HG03342 (cell line): ENCODE measurements at regions not wholly inside any gene's neighbourhood (a gene's known extent, or its start where the extent isn't known, plus 50 kb on each side); places are given as distances from the start of the nearest gene placed in this dataset.
A peak's percentile ranks its signal among the peaks of the same experiment; 100 is the strongest.
"Not testable (repeated sequence)": the region's sequence is repeated elsewhere in the genome, so short reads cannot be mapped to it uniquely, and the experiment has no call there.

Experiments
- ATAC-seq: cut with Tn5 transposase; IDR thresholded peaks from one replicate; pipeline ENCODE4 v1.9.1; 2021; ENCODE audit warnings: mild to moderate bottlenecking, moderate library complexity; ENCODE audit not compliant: unreplicated experiment

DNA sequence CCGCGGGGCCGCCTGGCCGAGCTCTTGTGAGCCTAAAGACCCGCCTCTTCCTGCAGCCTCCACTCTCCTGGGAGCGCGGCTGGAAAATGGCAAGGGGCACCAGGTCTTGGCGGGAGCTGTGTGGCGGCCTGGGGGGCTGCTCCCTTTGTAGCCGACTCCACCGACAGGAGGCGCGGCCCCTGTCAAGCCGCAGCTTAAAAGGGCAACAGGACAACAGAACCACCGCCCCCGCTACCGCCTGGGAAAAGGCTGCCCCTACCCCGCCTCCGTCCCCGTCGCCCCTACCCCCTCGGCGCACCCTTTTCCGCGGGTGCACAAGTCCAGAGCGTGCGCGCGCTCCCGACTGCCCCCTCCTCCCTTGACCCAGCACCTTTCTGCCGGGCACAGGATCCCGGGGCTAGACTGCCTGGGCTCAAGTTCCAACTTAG is 60.3 kb downstream of the GOLGA8K start:
- not testable (repeated sequence) for ATAC-seq

DNA sequence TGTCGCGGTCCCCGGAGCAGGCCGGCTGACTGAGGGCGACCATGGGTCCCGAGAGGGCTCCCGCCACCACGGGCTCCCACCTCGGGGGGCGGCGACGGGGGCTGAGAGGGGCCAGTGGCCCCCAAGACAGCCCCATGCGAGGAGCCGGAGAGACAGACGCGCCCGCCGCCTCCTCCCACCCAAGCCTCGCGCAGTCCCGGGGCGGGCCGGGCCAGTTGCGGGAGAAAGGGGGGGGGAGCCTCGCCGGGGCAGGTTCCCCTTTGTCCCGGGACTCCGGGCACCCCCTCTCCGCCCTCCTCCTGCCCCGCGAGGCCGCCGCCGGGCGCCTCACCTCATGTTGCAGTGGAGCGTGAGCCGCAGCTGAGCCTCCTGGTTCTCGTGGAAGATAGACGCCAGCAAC is 60.8 kb downstream of the GOLGA8K start:
- ATAC-seq: not testable (repeated sequence)

DNA sequence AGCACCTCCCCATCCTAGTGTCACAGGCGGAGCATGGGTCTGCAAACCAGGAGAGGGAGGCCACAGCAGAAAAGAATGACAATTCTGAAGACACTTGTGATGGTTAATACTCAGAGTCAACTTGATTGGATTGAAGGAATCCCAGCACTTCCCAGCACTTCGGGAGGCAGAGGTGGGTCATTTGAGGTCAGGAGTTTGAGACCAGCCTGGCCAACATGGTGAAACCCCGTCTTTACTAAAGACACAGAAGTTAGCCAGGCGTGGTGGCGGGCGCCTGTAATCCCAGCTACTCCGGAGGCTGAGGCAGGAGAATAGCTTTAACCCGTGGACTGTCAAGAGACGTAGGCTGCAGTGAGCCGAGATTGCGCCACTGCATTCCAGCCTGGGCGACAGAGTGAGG is 61.6 kb downstream of the GOLGA8K start:
- not testable (repeated sequence) for ATAC-seq

DNA sequence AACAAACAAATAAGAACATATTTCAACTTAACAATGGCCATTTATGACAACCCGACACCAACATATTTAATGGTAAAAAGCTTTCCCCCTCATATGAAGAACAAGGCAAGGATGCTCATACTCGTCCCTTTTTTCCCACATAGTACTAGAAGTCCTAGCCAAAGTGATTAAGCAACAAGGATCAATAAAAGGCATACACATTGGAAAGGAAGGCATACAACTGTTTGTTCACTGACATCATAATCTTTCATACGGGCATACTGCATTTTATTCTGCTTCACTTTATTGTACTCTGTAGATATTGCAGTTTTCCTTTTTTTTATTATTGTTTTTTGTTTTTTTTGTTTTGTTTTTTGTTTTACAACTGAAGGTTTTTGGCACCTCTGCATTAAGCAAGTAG is 66.3 kb downstream of the GOLGA8K start:
- ATAC-seq: not testable (repeated sequence)

DNA sequence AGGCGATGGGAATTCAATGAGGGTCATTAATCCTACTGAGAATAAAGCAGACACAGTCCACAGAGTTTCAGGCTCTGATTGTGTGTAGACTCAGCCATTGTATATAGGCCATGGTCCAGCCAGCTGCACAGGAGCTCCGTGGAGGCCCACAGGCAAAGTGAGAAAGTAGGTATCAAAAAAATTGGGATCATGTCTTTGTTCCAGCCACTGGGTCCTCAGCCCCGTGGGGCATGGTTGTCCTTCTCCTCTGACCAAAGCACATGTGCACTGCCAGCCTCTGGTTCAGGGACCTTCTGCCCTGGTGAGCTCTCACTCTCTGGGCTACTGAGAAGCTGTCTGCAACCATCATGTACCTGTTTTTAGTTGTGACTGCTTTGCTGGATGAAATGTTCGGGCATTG is 79.7 kb downstream of the GOLGA8K start:
- not testable (repeated sequence) for ATAC-seq

DNA sequence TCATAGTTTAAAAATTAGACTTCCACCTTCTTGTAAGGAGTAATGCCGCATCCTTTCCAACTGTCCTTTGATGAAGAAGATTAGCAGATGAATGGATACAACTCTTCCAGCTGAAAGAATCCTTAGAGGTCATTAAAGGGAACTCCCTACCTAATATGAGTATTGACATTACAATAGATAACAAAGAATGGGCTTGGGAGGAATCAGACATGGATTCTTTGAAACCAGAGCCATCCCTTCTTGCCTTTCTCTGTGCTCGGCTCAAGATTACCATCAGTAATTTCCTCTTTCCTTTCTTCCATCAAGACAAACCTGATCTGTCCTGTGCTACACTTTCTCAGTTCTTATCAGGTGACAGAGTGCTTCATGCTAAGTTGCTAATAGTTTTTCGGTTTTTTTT is 83.8 kb downstream of the GOLGA8K start:
- not testable (repeated sequence) for ATAC-seq

DNA sequence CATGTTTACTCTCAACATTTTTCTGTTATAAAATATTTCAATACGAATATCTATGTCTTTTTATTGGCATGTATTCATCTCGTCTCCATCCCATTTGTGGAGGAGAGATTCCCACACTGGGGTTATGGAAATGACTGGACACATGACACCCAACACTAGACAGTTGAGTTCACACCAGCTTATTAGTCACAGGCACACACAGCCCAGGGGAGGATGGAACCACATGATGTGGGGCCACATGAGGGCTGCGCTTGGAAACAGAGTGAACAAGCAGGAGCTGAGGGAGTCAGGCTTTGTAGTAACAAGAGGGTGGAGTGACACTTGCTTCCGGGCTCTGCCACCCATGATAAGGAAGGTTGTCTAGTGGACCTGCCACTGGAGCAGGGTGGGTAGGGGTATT is 86.6 kb downstream of the GOLGA8K start:
- not testable (repeated sequence) for ATAC-seq

DNA sequence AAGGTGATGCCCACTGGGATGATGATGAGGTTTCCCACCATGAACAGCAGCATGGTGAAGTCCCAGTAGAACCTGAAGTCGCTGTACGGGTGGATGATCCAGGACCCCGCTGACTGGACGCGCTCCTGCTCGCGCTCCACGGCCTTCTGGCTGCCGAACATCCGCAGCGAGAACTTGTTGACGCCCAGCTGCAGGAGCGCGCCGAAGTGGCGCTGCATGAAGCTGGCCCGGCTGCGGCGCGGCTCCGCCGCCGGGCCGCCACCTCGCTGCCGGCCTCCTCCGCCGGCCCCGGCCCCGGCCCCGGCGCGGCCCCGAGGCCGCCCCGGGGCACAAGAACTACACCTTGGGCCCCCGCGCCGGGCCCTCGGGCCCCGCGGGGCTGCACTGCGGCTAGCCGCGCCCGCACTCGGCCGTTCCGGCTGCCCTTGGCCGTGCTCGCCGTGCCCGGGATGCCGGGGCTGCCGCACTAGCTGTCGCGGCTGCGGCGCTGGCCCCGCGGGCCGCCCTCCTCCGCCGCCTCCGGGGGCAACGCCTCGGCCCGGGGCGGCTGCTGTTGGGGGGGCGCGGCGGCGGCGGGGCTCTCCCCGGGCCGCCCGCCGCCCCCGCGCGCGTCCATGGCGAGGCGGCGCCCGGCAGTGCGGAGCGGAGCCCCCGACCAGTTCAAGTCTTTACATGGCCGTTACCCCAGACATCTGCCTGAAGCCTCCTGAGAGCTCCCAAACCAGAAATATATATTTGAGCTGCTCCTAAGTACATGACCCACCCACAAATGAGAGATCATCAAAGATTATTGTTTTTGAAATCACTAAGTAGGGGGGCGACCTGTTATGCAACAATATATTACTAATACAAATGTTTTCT is 87.8 kb downstream of the GOLGA8K start:
- not testable (repeated sequence) for ATAC-seq

DNA sequence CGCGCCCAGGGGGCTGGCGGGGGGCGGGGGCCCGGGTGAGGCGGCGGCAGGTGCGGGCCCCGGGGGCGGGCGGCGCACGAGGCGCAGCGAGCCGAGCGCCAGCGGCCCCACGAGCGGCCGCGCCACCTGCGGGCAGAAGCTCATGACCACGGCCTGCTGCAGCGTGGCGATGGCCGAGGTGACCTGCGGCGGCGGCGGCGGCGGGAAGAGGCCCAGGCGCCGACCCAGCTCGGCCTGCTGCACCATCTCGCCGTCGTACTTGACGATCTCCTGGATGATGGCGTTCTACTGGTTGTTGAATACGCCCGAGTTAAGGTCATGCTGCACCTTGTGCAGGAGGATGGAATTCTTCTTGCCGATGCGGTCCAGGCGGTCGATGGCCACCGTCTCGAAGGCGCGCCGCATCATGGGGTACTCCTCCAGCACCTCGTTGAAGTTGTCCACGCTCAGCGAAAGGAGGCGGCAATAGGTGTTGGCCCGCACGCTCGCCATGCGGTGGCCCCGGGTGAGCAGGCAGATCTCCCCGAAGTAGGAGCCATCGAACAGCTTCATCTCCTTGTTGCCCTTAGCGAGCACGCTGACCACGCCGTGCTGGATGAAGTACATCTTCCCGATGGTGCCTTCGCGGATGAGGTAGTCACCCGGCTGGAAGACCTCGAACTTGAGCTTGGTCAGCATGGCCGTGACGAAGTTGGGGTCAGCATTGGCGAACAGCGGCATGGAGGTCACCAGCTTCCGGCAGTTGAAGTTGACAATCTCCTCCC is 89.5 kb downstream of the GOLGA8K start:
- ATAC-seq: not testable (repeated sequence)

DNA sequence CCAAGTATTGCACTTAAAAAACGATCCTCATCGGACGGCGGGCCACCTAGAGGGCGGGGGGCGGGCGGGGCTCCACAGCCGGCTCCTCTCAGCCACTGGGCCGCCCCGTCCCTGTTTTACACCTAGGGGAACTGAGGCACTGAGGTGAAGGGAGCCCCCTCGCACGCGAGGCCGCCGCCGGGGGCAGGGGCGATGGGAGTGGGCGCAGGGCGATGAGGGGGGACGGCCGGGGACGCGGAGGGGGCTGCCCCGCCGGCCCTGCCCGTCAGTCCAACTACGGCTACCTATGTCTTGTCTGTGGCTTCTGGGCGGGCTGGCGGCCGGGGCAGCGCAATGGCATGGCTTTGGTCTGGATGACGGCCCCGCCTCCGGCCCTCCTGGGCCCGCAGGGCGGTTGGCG is 90.4 kb downstream of the GOLGA8K start:
- not testable (repeated sequence) for ATAC-seq

DNA sequence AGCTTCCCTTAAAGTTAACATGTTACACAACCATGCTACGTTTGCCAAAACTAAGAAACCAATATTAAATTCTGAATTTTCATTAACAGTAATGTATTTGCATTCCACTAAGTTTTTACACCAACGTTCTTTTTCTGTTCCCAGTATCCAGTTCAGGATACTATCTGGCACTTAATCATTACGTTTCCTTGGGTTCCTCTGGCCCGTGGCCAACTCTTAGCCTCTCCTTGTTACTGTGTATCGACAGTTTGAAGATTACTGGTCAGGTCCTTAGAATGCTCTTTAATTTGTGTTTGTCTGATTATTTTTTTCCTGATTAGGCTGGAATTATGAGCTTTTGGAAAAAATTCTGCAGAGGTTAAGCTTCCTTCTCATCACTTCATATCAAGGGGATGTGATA is 95.5 kb downstream of the GOLGA8K start:
- ATAC-seq: not testable (repeated sequence)

DNA sequence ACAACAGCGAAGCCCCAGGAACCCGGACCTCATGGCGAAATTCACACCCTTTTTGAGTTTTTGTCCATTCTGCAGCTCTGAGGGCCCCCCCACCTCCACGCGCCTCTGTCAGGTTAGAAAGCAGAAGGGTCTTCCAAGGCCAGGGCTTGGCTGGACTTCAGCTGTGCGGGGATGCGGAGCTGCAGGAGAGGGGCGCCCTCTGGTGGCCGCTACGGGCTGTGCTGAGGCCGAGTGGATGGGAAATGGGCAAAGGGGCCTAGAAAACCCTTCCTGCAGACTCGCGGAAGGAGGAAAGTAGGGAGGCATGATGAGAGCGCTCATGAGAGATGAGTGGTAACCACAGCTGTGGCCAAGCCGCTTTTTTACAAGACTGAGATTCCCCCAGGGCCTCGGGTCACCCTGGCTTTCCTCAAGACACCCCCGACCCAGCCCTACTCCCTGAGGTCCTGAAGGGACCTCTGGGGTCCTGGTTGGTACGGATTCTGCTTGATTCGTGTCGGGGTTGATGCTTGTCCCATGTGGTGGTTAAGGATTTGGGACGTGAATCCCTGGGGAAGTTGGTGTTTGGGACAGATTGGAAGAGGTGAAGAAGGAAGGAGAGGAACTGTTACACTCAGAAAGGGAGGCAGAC is 126.8 kb downstream of the GOLGA8K start:
- ATAC-seq: peak; percentile 66

DNA sequence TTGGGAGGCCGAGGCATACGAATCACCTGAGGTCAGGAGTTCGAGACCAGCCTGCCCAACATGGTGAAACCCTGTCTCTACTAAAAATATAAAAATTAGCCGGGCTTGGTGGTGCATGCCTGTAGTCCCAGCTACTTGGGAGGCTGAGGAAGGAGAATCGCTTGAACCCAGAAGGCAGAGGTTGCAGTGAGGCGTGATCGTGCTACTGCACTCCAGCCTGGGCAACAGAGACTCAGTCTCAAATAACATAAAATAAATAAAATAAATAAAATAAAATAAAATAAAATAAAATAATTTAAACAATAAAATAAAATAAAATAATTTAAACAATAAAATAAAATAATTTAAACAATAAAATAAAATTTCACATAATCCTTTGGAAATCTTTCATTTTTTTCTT is 149.1 kb downstream of the GOLGA8K start:
- not testable (repeated sequence) for ATAC-seq

DNA sequence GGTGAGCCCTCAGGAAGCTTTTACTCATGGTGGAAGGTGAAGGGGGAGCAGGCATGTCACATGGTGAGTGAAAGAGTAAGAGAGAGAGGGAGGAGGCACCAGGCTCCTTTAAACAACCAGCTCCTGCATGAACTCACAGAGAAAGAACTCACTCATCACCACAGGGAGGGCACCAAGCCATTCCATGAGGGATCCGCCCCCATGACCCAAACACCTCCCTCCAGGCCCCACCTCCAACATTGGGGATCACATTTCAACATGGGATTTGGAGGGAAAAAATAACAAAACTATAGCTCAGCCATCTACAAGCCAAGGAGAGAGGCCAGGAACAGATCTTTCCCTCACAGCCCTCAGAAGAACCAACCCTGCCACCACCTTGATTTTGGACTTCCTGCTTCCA is 153.9 kb downstream of the GOLGA8K start:
- ATAC-seq: not testable (repeated sequence)

DNA sequence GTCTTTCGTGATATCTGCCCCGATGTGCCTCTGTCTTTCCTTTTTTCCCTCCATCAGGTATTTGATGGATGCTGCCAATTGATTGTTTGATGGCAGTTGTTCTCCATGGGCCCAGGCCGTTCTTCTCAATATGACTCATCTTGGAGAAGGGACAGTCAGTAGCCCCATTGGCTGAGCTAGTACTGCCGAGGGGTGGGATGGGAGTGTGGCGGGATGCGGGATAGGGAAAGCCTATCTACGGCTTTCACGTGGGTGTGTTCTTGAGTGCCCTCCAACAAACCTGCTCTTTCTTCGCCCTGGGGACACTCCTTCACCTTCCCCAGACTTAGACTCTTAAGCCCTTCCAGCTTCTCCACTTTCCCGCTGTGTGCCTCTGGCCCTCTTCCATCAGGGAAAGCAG is 159.4 kb downstream of the GOLGA8K start:
- not testable (repeated sequence) for ATAC-seq

DNA sequence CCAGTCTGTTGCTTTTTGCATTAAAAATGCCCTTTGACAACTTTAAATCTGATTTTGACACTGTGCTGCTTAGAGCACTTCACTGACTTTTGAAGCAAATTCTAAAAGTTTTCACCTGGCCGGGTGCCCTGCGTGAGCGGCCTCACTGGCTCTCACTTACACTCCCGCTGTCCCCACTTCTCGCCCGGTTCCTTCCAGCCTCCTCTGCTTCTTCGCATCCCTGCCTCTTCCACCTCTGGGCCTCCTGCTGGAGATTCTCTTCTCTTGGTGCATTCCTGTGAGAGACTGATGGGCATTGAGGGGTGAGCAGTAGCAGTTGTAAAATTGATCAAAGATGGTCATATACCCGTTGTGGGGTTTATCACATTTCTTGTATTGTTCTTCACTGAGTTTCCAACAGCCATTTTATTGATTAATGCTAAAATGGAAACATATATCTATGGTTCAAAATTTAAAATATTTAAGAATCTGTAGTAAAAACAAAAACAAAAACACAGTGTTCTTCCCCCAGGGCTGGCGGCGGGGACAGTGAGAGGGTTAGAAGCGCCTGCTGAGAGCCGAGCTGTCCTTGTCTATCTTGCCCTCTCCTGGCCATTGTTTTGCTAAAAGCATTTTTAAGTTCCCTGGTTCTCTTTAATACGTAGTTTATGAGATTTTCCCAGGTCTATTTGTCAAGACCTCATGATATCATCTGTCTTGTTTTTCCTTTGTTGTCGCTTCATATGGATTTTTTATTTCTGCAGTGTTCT is 160.1 kb downstream of the GOLGA8K start:
- ATAC-seq: not testable (repeated sequence)

DNA sequence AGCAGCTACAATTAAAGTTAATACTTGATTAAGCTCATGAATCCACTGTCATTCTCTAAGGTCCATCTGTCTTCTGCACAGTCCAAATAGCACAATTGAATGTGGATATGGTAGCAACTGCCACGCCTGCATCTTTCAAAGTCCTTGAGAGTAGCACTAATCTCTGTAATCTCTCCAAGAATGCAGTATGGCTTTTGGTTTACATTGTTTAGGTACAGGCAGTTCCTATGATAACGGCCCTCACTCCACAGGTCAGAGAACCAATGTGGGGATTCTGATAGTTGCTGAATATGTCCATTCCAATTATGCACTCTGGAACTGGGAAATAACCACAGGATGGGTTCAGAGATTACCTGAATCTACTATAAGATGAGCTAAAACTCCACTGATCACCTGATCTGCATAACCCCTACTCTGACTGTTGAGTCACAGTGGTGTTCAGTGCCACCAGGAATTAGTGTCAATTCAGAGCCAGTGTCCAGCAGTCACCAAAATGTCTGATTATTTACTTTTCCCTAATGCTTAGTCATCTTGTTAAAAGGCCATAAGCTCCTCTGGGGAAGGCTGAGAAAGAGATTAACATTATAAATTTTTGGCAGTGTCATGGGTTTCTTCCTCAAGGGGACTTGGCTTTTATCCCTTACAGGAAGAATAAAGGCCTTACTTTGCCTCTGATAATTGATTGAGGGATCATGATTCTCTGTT is 175.5 kb downstream of the GOLGA8K start:
- not testable (repeated sequence) for ATAC-seq

DNA sequence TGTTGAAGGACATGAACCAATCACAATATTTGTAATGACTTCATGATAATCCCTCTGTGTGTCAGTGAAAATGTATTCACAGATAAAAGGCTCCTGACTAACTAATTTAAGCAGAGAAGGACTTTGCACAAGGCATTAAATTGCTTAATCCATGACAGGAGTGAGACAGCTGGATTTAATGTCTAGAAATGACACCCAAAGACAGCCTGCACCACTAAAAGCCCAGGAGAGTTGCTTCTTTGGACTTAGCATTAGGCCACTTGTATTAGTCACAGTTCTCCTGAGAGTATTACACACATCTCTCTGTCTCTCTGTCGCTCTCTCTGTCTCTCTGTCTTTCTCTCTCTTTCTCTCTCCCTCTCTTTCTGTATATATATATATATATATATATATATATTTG is 180.4 kb downstream of the GOLGA8K start:
- ATAC-seq: no peak
